Endodermal cell (in vitro differentiated cells): ENCODE measurements at regions not wholly inside any gene's neighbourhood (a gene's known extent, or its start where the extent isn't known, plus 50 kb on each side); places are given as distances from the start of the nearest gene placed in this dataset.

Source experiments
- DNase-seq: peaks from one replicate; pipeline ENCODE4 v3.0.0-alpha.2; 2017
- H3K27ac ChIP-seq: 2 replicates; pipeline ENCODE4 v1.5.1; 2013; ENCODE audit warnings: mild to moderate bottlenecking, low read depth, low read length, moderate library complexity
- H3K27me3 ChIP-seq: 2 replicates; pipeline ENCODE4 v1.6.1; 2013; ENCODE audit warnings: mild to moderate bottlenecking, low read length, moderate library complexity; ENCODE audit not compliant: insufficient read depth, control insufficient read depth, poor library complexity, severe bottlenecking
- H3K36me3 ChIP-seq: 2 replicates; pipeline ENCODE4 v1.7.0; 2013; ENCODE audit warnings: mild to moderate bottlenecking, low read length, moderate library complexity; ENCODE audit not compliant: control insufficient read depth, insufficient read depth
- H3K4me1 ChIP-seq: one replicate; pipeline ENCODE4 v1.7.0; 2013; ENCODE audit warnings: low read length; ENCODE audit not compliant: control insufficient read depth, insufficient read depth
- H3K4me3 ChIP-seq: 2 replicates; pipeline ENCODE4 v1.5.1; 2013; ENCODE audit warnings: mild to moderate bottlenecking, low read length, moderate library complexity
- H3K9ac ChIP-seq: 2 replicates; pipeline ENCODE4 v1.6.1; 2013; ENCODE audit warnings: mild to moderate bottlenecking, low read length, moderate library complexity; ENCODE audit not compliant: poor library complexity, severe bottlenecking; ENCODE audit errors: extremely low read depth
- H3K9me3 ChIP-seq: 2 replicates; pipeline ENCODE4 v1.6.1; 2013; ENCODE audit warnings: mild to moderate bottlenecking, low read length, moderate library complexity; ENCODE audit not compliant: control insufficient read depth
- H3K27ac Mint-ChIP-seq: 2 replicates; pipeline ENCODE4 v1.8.0; 2020; ENCODE audit warnings: mixed read lengths
- H3K27me3 Mint-ChIP-seq: 2 replicates; pipeline ENCODE4 v1.8.0; 2021; ENCODE audit warnings: mild to moderate bottlenecking, mixed read lengths; ENCODE audit not compliant: insufficient read depth
- H3K36me3 Mint-ChIP-seq: 2 replicates; pipeline ENCODE4 v1.8.0; 2020; ENCODE audit warnings: low read depth, mixed read lengths
- H3K4me1 Mint-ChIP-seq: 2 replicates; pipeline ENCODE4 v1.8.0; 2020; ENCODE audit warnings: mixed read lengths
- H3K4me3 Mint-ChIP-seq: 2 replicates; pipeline ENCODE4 v1.8.0; 2020; ENCODE audit warnings: mild to moderate bottlenecking, moderate library complexity, mixed read lengths
- H3K9me3 Mint-ChIP-seq: 2 replicates; pipeline ENCODE4 v1.8.0; 2020; ENCODE audit warnings: mild to moderate bottlenecking, mixed read lengths
- CTCF ChIP-seq: fragments of 200-600 bp; sonication (generic); conservative IDR thresholded peaks from 2 replicates; pipeline ENCODE4 v1.5.0; 2021; ENCODE audit warnings: antibody characterized with exemption, mild to moderate bottlenecking
- WGBS, 2 experiments: methylation state at CpG; one replicate each; pipeline versions ENCODE4 v1.1.5 to v1.1.7; 2013; ENCODE audit warnings: missing lambda C conversion rate in 2 of 2, mixed read lengths in 1 of 2; ENCODE audit not compliant: insufficient coverage in 1 of 2, insufficient read length in 1 of 2; 5-methylcytosine and 5-hydroxymethylcytosine counted together

DNA sequence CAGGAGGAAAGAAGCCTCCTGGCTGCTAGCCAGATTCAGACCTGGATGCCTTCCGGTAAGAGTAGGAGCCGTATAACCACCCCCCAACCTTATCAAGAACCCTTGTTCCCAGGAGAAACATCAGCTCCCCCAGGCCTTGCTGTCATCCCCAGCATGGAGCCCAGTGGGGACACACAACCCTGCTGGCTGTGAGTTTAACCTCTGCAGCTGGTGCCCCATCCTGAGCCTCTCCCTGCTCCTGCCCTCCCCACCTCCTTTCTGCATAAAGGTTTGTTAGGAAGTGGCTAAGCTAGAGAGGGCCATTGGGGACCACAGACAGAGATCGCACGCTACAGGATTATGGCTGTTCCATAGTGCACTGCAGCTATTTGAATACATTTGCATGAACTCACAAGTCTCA lies 55.5 kb upstream of the RPL38 start:
- H3K36me3 ChIP-seq = no peaks in the 10 kb centered on the region
- WGBS, 2 experiments = 89 to 90% methylated on average over 2 to 4 of the region's 4 CpGs
- DNase-seq = peak; percentile 38
- Mint-ChIP-seq H3K36me3 (no peaks in the 10 kb centered on the region), H3K4me1 (peaks cover 17% of the 10 kb centered on the region), H3K9me3 (peaks cover 12% of the 10 kb centered on the region), H3K27me3 (peaks cover 2% of the 10 kb centered on the region), H3K27ac (no peak overlapping the region), H3K4me3 (no peak overlapping the region)
- peaks cover 11% of the 10 kb centered on the region for H3K9me3 ChIP-seq
- H3K4me3 ChIP-seq = no peak overlapping the region
- peaks cover 6% of the 10 kb centered on the region for H3K4me1 ChIP-seq
- H3K27me3 ChIP-seq = no peaks in the 10 kb centered on the region
- no peak for TF ChIP-seq CTCF
- H3K27ac ChIP-seq = no peak overlapping the region
- H3K9ac ChIP-seq = no peak overlapping the region

- Mint-ChIP-seq H3K9me3 (peaks cover 7% of the 10 kb centered on the region), H3K4me3 (no peak overlapping the region), H3K27ac (no peak overlapping the region), H3K27me3 (peaks cover 2% of the 10 kb centered on the region), H3K36me3 (no peaks in the 10 kb centered on the region), H3K4me1 (peaks cover 17% of the 10 kb centered on the region)
- H3K27me3 ChIP-seq = no peaks in the 10 kb centered on the region
- no peak overlapping the region for H3K27ac ChIP-seq
- no peak overlapping the region for H3K9ac ChIP-seq
- WGBS, 2 experiments = 86 to 95% methylated on average over 3 to 4 of the region's 4 CpGs
- no peak overlapping the region for H3K4me3 ChIP-seq
- DNase-seq = no peak
- H3K36me3 ChIP-seq = no peaks in the 10 kb centered on the region
- peaks cover 6% of the 10 kb centered on the region for H3K9me3 ChIP-seq
- H3K4me1 ChIP-seq = peaks cover 7% of the 10 kb centered on the region
- no peak for TF ChIP-seq CTCF
These were observed 55.0 kb upstream of the RPL38 start for GRCh38 chr17:74148446-74148845.

DNA sequence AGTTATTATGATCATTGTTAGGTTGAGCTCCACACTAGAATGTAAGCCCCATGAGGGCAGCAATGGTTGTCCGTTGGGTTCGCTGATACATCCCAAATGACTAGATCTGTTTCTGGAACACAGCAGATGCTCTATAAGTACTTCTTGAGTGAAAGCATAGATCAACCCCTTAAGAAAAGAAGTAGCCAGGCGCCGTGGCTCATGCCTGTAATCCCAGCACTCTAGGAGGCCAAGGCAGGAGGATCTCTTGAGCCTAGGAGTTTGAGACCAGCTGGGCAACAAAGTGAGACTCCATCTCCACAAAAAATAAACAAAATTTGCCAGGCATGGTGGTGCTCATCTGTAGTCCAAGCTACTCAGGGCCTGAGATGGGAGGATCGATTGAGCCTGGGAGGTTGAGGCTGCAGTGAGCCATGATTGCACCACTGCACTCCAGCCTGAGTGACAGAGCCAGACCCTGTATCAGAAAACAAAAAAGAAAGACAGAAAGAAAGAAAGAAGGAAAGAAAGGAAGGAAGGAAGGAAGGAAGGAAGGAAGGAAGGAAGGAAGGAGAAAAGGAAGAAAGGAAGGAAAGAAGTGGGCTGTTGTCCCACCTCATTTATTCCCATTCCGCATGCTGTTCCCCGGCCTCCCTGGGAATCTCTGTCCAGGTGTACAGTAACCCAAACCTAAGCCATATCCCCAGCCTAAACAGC lies 54.4 kb upstream of the RPL38 start:
- 85 to 92% methylated on average over 5 to 7 of the region's 7 CpGs for WGBS, 2 experiments
- Histone ChIP-seq H3K27ac (no peak overlapping the region), H3K4me1 (peaks cover 7% of the 10 kb centered on the region), H3K36me3 (no peaks in the 10 kb centered on the region), H3K4me3 (no peak overlapping the region), H3K27me3 (no peaks in the 10 kb centered on the region), H3K9ac (no peak overlapping the region), H3K9me3 (peaks cover under 1% of the 10 kb centered on the region)
- no peak for TF ChIP-seq CTCF
- Mint-ChIP-seq H3K4me3 (no peak overlapping the region), H3K27me3 (peaks cover 2% of the 10 kb centered on the region), H3K4me1 (peaks cover 19% of the 10 kb centered on the region), H3K27ac (no peak overlapping the region), H3K9me3 (peaks cover under 1% of the 10 kb centered on the region), H3K36me3 (no peaks in the 10 kb centered on the region)
- DNase-seq = no peak
